ENCODE measurements at regions not wholly inside any gene's neighbourhood (a gene's known extent, or its start where the extent isn't known, plus 50 kb on each side); places are given as distances from the start of the nearest gene placed in this dataset.
A peak's percentile ranks its signal among the peaks of the same experiment; 100 is the strongest.

- no peak for DNase-seq
Measured at GRCh38 chr13:44230071-44230470, 143.6 kb upstream of the SERP2 start.

GRCh38 chr13:44230736-44231135 lies 142.9 kb upstream of the SERP2 start:
- no peak for DNase-seq

- DNase-seq, result no peak
Measured at GRCh38 chr13:44231786-44232516, 141.7 kb upstream of the SERP2 start.

GRCh38 chr13:44232774-44233173 lies 140.8 kb upstream of the SERP2 start:
- DNase-seq, result no peak

GRCh38 chr13:44234566-44234965 lies 139.1 kb upstream of the SERP2 start:
- no peak for DNase-seq

GRCh38 chr13:44236370-44236769 lies 137.3 kb upstream of the SERP2 start:
- no peak for DNase-seq

- no peak for DNase-seq
Measured at GRCh38 chr13:44236801-44237207, 136.8 kb upstream of the SERP2 start.

- DNase-seq, result peak; percentile 72
Measured at GRCh38 chr13:44237276-44237767, 136.3 kb upstream of the SERP2 start.

- no peak for DNase-seq
Measured at GRCh38 chr13:44237881-44238421, 135.7 kb upstream of the SERP2 start.

- no peak for DNase-seq
Measured at GRCh38 chr13:44240611-44241145, 132.9 kb upstream of the SERP2 start.

- no peak for DNase-seq
Measured at GRCh38 chr13:44241638-44242037, 132.0 kb upstream of the SERP2 start.

- no peak for DNase-seq
Measured at GRCh38 chr13:44242766-44243165, 130.9 kb upstream of the SERP2 start.

GRCh38 chr13:44243198-44243857 lies 130.3 kb upstream of the SERP2 start:
- peak; percentile 88 for DNase-seq

GRCh38 chr13:44244288-44244687 lies 129.3 kb upstream of the SERP2 start:
- no peak for DNase-seq

GRCh38 chr13:44249431-44249836 lies 124.2 kb upstream of the SERP2 start:
- no peak for DNase-seq

GRCh38 chr13:44252938-44253337 lies 120.7 kb upstream of the SERP2 start:
- no peak for DNase-seq

GRCh38 chr13:44255771-44256364 lies 117.8 kb upstream of the SERP2 start:
- no peak for DNase-seq

GRCh38 chr13:44257796-44258195 lies 115.8 kb upstream of the SERP2 start:
- no peak for DNase-seq

GRCh38 chr13:44259045-44260027 lies 114.3 kb upstream of the SERP2 start:
- DNase-seq, result peak; percentile 93

- no peak for DNase-seq
Measured at GRCh38 chr13:44260336-44260735, 113.3 kb upstream of the SERP2 start.

- no peak for DNase-seq
Measured at GRCh38 chr13:44263751-44264620, 109.6 kb upstream of the SERP2 start.
